HFF-Myc (cell line): ENCODE measurements at regions not wholly inside any gene's neighbourhood (a gene's known extent, or its start where the extent isn't known, plus 50 kb on each side); places are given as distances from the start of the nearest gene placed in this dataset.
A peak's percentile ranks its signal among the peaks of the same experiment; 100 is the strongest.
"Not testable (repeated sequence)": the region's sequence is repeated elsewhere in the genome, so short reads cannot be mapped to it uniquely, and the experiment has no call there.

Experiments
- DNase-seq: peaks from one replicate; pipeline ENCODE4 v3.0.0-alpha.2; 2011; ENCODE audit warnings: low read depth; ENCODE audit errors: extremely low read depth
- H3K4me3 ChIP-seq: replicated peaks from 2 replicates; pipeline ENCODE4 v1.5.1; 2011; ENCODE audit warnings: low read depth, mild to moderate bottlenecking, control low read depth, low read length
- CTCF ChIP-seq: IDR thresholded peaks from 2 replicates; pipeline ENCODE4 v1.5.1; 2012; ENCODE audit warnings: mild to moderate bottlenecking, low read depth, low read length, control low read depth; ENCODE audit errors: missing control alignments

DNA sequence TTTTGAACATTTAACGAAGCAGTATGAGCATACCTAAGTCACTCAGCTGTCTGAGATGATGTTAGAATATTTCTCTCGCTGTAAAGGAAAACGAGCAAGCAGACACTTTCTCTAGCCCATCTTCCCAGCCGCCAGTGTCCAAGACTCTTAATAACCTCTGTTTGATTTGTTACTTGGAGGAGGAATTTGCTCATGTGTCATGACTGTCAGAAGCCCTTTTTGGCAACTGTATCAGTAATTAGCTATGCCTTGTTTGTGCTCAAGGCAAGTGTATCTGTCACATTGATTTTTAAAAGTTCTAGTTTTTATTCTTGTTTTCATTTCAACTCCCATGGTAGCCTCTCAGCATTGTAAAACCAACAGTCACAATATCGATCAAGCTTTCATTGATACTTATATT, 828.4 kb upstream of the SLC10A2 start:
- no peak overlapping the region for H3K4me3 ChIP-seq
- TF ChIP-seq CTCF = no peak
- no peak for DNase-seq

GRCh38 chr13:103884101-103884723, 818.0 kb upstream of the SLC10A2 start:
- TF ChIP-seq CTCF = no peak
- no peak for DNase-seq

GRCh38 chr13:103883698-103884097, 817.5 kb upstream of the SLC10A2 start:
- no peak for TF ChIP-seq CTCF
- no peak overlapping the region for H3K4me3 ChIP-seq

More at GRCh38 chr13:103884101-103884723, 818.0 kb upstream of the SLC10A2 start:
- no peak overlapping the region for H3K4me3 ChIP-seq

GRCh38 chr13:103883164-103883563, 816.9 kb upstream of the SLC10A2 start:
- no peak for DNase-seq
- TF ChIP-seq CTCF = peak; percentile 6
- no peak overlapping the region for H3K4me3 ChIP-seq

More at GRCh38 chr13:103883698-103884097, 817.5 kb upstream of the SLC10A2 start:
- no peak for DNase-seq

GRCh38 chr13:103880146-103880545, 813.9 kb upstream of the SLC10A2 start:
- not testable (repeated sequence) for H3K4me3 ChIP-seq, DNase-seq

DNA sequence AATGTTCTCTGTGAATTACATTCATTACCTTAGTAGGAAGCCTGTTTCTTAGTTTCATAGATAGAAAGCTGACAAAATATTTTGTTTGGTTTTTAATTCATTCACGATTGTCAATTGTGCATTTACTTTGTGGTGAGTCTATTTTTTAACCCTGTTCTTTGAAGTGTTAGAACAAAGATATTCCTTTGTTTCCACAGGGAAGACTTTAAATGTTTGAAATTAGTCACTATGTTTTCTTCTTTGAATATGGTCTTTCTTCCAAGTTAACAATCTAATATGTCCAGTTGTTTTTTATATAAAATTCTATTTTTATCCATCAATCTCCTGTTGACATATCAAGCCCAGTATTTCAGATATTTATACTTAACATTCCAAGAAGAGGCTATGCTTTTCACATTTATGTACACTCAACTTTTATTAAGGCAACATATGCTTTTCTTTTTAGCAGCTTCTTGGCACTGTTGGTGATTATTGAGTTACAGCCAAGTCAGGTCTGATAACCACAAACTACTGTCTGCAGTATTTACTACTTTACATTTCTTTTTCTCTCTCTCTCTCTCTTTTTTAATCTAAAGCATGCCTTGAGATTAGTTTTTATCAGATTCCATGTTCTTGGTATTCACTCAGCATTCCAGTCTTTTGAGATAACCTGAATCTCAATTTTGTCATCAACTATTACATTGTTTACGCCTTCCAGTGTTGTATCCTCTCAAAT, 812.8 kb upstream of the SLC10A2 start:
- H3K4me3 ChIP-seq = no peak overlapping the region
- DNase-seq = no peak
- TF ChIP-seq CTCF = no peak

- no peak for DNase-seq
- TF ChIP-seq CTCF = no peak
- no peak overlapping the region for H3K4me3 ChIP-seq
These were observed 810.4 kb upstream of the SLC10A2 start for GRCh38 chr13:103876571-103876970.
